Endothelial cell (in vitro differentiated cells): ENCODE measurements at regions not wholly inside any gene's neighbourhood (a gene's known extent, or its start where the extent isn't known, plus 50 kb on each side); places are given as distances from the start of the nearest gene placed in this dataset.

ENCODE experiments used
- DNase-seq: peaks from one replicate; pipeline ENCODE4 v3.0.0; 2021; ENCODE audit warnings: low spot score
- H3K27ac Mint-ChIP-seq: one replicate; pipeline ENCODE4 v1.8.0; 2021; ENCODE audit warnings: mixed read lengths, inconsistent platforms; ENCODE audit not compliant: unreplicated experiment
- H3K27me3 Mint-ChIP-seq: one replicate; pipeline ENCODE4 v1.8.0; 2021; ENCODE audit warnings: mild to moderate bottlenecking, moderate library complexity, mixed read lengths, inconsistent platforms; ENCODE audit not compliant: unreplicated experiment
- H3K36me3 Mint-ChIP-seq: one replicate; pipeline ENCODE4 v1.8.0; 2021; ENCODE audit warnings: mild to moderate bottlenecking, low read depth, mixed read lengths, inconsistent platforms; ENCODE audit not compliant: unreplicated experiment
- H3K4me1 Mint-ChIP-seq: one replicate; pipeline ENCODE4 v1.8.0; 2021; ENCODE audit warnings: mild to moderate bottlenecking, mixed read lengths, inconsistent platforms; ENCODE audit not compliant: unreplicated experiment
- H3K4me3 Mint-ChIP-seq: one replicate; pipeline ENCODE4 v1.8.0; 2021; ENCODE audit warnings: mild to moderate bottlenecking, mixed read lengths, inconsistent platforms; ENCODE audit not compliant: unreplicated experiment
- H3K9me3 Mint-ChIP-seq: one replicate; pipeline ENCODE4 v1.8.0; 2021; ENCODE audit warnings: mixed read lengths, inconsistent platforms; ENCODE audit not compliant: unreplicated experiment
- TF ChIP-seq, protein P1 (sequence below): fragments of 200-600 bp; sonication (generic); IDR thresholded peaks from one replicate; pipeline ENCODE4 v1.5.0; 2021; ENCODE audit warnings: antibody characterized with exemption; ENCODE audit not compliant: unreplicated experiment

DNA sequence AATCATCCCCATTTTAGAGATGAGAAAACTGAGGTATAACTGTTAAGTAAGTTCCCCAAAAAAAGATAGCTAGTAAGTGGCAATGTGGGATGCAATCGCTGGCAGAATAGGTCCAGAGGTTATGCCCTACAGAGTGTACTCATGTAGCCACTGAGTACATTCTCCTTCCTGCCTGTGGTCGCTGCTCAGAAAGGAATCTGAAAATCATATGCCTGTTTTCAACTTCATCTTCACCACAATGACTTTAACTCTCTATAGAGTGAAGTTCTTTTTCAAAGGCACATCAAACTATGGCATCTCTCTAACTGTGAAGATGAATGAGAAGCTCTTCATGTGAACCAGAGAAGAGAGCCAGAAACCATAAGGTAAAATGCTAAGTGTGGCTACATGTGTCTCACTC lies 162.2 kb upstream of the SLC25A13 start:
- TF ChIP-seq, protein P1, sequence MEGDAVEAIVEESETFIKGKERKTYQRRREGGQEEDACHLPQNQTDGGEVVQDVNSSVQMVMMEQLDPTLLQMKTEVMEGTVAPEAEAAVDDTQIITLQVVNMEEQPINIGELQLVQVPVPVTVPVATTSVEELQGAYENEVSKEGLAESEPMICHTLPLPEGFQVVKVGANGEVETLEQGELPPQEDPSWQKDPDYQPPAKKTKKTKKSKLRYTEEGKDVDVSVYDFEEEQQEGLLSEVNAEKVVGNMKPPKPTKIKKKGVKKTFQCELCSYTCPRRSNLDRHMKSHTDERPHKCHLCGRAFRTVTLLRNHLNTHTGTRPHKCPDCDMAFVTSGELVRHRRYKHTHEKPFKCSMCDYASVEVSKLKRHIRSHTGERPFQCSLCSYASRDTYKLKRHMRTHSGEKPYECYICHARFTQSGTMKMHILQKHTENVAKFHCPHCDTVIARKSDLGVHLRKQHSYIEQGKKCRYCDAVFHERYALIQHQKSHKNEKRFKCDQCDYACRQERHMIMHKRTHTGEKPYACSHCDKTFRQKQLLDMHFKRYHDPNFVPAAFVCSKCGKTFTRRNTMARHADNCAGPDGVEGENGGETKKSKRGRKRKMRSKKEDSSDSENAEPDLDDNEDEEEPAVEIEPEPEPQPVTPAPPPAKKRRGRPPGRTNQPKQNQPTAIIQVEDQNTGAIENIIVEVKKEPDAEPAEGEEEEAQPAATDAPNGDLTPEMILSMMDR, result no peak
- Mint-ChIP-seq H3K4me1 (no peaks in the 10 kb centered on the region), H3K27me3 (no peaks in the 10 kb centered on the region), H3K27ac (no peak overlapping the region), H3K9me3 (no peaks in the 10 kb centered on the region), H3K36me3 (no peaks in the 10 kb centered on the region), H3K4me3 (no peak overlapping the region)
- DNase-seq, result no peak

- H3K27ac Mint-ChIP-seq, result no peak overlapping the region
- no peak for DNase-seq
- H3K27me3 Mint-ChIP-seq, result no peaks in the 10 kb centered on the region
- no peak overlapping the region for H3K4me3 Mint-ChIP-seq
- H3K36me3 Mint-ChIP-seq, result no peaks in the 10 kb centered on the region
- no peaks in the 10 kb centered on the region for H3K9me3 Mint-ChIP-seq
- no peaks in the 10 kb centered on the region for H3K4me1 Mint-ChIP-seq
- TF ChIP-seq, protein P1, result no peak
These were observed 159.9 kb upstream of the SLC25A13 start for GRCh38 chr7:96481796-96482195.

DNA sequence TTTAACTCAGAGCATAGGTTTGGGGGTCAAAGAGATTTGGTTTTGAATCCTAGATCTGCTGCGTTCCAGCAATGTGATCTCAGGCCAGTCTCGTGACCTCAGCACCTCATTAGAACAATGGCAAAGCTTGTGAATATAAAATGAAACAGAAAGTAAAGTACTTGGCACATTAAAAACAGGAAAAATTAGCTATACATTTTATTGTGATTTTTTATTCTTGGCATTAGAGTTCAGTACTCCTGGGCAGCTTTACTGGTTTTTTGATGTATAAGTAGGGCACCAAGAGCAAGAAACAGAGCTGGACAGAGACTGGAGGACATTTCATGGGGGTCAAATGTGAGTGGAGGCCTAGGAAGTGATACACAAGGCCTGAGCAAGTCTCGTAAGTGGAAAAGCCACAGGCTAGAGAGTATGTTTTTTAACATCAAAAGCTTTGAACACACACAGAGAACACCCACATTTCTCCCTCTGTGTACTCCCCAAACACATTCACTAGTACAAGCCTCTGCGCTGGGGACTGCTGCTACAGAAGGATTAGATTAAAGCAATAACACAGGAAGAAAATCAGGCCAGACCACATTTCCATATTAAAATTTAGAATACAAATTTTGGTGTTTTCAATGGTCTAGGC lies 157.2 kb upstream of the SLC25A13 start:
- TF ChIP-seq, protein P1, result no peak
- Mint-ChIP-seq H3K4me3 (no peak overlapping the region), H3K4me1 (no peaks in the 10 kb centered on the region), H3K36me3 (no peaks in the 10 kb centered on the region), H3K9me3 (no peaks in the 10 kb centered on the region), H3K27me3 (no peaks in the 10 kb centered on the region), H3K27ac (no peak overlapping the region)
- DNase-seq, result no peak

DNA sequence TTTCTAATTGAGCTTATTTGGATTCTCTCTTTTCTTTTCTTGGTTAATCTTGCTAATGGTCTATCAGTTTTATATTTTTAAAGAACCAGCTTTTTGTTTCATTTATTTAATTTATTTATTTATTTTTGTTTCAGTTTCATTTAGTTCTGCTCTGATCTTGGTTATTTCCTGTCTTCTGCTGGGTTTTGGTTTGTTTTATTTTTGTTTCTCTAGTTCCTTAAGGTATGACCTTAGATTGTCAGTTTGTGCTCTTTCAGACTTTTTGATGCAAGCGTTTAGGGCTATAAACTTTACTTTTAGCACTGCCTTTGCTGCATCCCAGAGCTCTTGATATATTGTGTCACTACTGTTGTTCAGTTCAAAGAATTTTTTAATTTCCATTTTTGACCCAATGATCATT lies 149.7 kb upstream of the SLC25A13 start:
- no peaks in the 10 kb centered on the region for H3K27me3 Mint-ChIP-seq
- H3K36me3 Mint-ChIP-seq, result no peaks in the 10 kb centered on the region
- no peaks in the 10 kb centered on the region for H3K4me1 Mint-ChIP-seq
- TF ChIP-seq, protein P1, result no peak
- no peak overlapping the region for H3K27ac Mint-ChIP-seq
- H3K9me3 Mint-ChIP-seq, result no peaks in the 10 kb centered on the region
- no peak for DNase-seq
- no peak overlapping the region for H3K4me3 Mint-ChIP-seq

- DNase-seq, result no peak
- no peak overlapping the region for H3K27ac Mint-ChIP-seq
- H3K27me3 Mint-ChIP-seq, result peaks cover 2% of the 10 kb centered on the region
- H3K9me3 Mint-ChIP-seq, result no peaks in the 10 kb centered on the region
- no peaks in the 10 kb centered on the region for H3K36me3 Mint-ChIP-seq
- TF ChIP-seq, protein P1, result no peak
- H3K4me3 Mint-ChIP-seq, result no peak overlapping the region
- no peaks in the 10 kb centered on the region for H3K4me1 Mint-ChIP-seq
These were observed 130.2 kb upstream of the SLC25A13 start for GRCh38 chr7:96452146-96452545.
